Stomach (tissue), 8 donors: ENCODE measurements at regions not wholly inside any gene's neighbourhood (a gene's known extent, or its start where the extent isn't known, plus 50 kb on each side); places are given as distances from the start of the nearest gene placed in this dataset.

Experiments used
- DNase-seq, 2 donors: peaks; one replicate each; pipeline versions ENCODE4 v3.0.0 to v3.0.0-alpha.2; 2013 to 2019
- H3K27ac ChIP-seq, 5 donors: fragments of 200-600 bp in 4 of 5; sonication (generic) in 4 of 5; one replicate each; pipeline ENCODE4 v1.5.1; 2013 to 2019; ENCODE audit warnings: mild to moderate bottlenecking in 1 of 5, moderate library complexity in 1 of 5
- H3K27me3 ChIP-seq, 3 donors: fragments of 200-600 bp; sonication (generic); one replicate each; pipeline ENCODE4 v1.5.1; 2017 to 2019; ENCODE audit warnings: mixed run types in 1 of 3
- H3K36me3 ChIP-seq, 4 donors: fragments of 200-600 bp; sonication (generic); 1 replicate in 3 of 4; 2 replicates in 1 of 4; pipeline ENCODE4 v1.5.1; 2016 to 2019
- H3K4me1 ChIP-seq, 4 donors: fragments of 200-600 bp; sonication (generic); one replicate each; pipeline ENCODE4 v1.5.1; 2016 to 2019
- H3K4me3 ChIP-seq, 4 donors: fragments of 200-600 bp; sonication (generic) in 3 of 4; one replicate each; pipeline ENCODE4 v1.5.1; 2016 to 2019; ENCODE audit warnings: mild to moderate bottlenecking in 1 of 4
- H3K9me3 ChIP-seq, 4 donors: fragments of 200-600 bp; sonication (generic); one replicate each; pipeline ENCODE4 v1.5.1; 2016 to 2019
- EP300 ChIP-seq: sonication (generic); formaldehyde crosslinking; IDR thresholded peaks from one replicate; pipeline ENCODE4 v1.6.1; 2017; ENCODE audit warnings: antibody characterized with exemption
- POLR2A ChIP-seq, 4 donors: fragments of 450-650 bp; IDR thresholded peaks; one replicate each; pipeline ENCODE4 v1.6.1; 2016; ENCODE audit warnings: antibody characterized with exemption in 4 of 4, control low read depth in 2 of 4, mild to moderate bottlenecking in 1 of 4, moderate library complexity in 1 of 4
- POLR2AphosphoS5 ChIP-seq, 3 donors: sonication (generic); formaldehyde crosslinking; IDR thresholded peaks; one replicate each; pipeline ENCODE4 v1.6.1; 2016; ENCODE audit warnings: antibody characterized with exemption in 3 of 3
- WGBS, 5 donors: extraction: QIAGEN DNeasy Blood & Tissue Kit in 3 of 5; methylation state at CpG; one replicate each; pipeline versions ENCODE4 v1.1.5 to v1.1.7; 2013 to 2018; 5-methylcytosine and 5-hydroxymethylcytosine counted together
- intact Hi-C: fragments of 100-400 bp; cut with DNase I; formaldehyde crosslinking; loops from one replicate; pipeline ENCODE4 v1.15.1; 2023; ENCODE audit warnings: low total_unique reads
- TF ChIP-seq, protein P1 (sequence below), 7 experiments: fragments of 450-650 bp in 4 of 7; fragments of 200-600 bp in 3 of 7; sonication (generic) in 3 of 7; IDR thresholded peaks; one replicate each; pipeline ENCODE4 v1.5.1; 2016 to 2019; ENCODE audit warnings: antibody characterized with exemption in 7 of 7, control low read depth in 2 of 7, mild to moderate bottlenecking in 1 of 7
- donor health status: healthy with polysubstance abuse.
- donor health status: Bipolar disorder and iron deficiency.
- donor health status: healthy.

DNA sequence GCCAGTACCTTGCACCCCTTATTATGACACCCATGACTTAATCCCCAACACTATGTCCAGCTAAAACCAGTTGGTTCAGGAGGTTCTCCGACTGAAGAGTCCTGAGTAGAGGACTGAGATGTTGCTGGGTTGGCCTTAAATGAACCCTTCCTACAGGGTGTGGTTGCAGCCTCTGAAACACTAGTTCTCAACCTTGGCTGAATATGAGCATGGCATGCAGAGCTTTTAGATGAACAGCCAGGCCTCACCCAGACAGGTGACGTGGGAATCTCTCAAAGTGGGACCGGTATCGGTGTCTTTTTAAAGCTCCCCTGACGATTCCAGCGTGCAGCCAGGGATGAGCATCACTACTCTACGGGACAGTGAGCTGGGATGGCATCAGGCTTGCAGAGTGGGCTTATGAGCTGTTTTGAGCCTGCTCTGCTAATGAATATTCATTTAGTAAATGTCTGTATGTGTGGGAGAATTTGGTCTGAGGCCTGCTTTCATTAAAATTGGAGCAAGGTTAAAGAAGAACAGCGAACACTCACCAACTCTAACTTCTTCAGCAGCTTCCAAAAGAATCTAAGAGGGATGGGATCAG lies 79.7 kb upstream of the PRICKLE2 start:
- Histone ChIP-seq H3K4me1 (no peaks in the 10 kb centered on the region), H3K4me3 (no peak overlapping the region), H3K9me3 (no peaks in the 10 kb centered on the region), H3K27ac (no peak overlapping the region), H3K36me3 (no peaks in the 10 kb centered on the region), H3K27me3 (no peaks in the 10 kb centered on the region)
- DNase-seq = no peak
- TF ChIP-seq POLR2AphosphoS5 (IDR thresholded peaks at IDR 0.05) (no peak), EP300 (no peak), POLR2A (IDR thresholded peaks at IDR 0.05) (no peak)
- TF ChIP-seq, protein P1, sequence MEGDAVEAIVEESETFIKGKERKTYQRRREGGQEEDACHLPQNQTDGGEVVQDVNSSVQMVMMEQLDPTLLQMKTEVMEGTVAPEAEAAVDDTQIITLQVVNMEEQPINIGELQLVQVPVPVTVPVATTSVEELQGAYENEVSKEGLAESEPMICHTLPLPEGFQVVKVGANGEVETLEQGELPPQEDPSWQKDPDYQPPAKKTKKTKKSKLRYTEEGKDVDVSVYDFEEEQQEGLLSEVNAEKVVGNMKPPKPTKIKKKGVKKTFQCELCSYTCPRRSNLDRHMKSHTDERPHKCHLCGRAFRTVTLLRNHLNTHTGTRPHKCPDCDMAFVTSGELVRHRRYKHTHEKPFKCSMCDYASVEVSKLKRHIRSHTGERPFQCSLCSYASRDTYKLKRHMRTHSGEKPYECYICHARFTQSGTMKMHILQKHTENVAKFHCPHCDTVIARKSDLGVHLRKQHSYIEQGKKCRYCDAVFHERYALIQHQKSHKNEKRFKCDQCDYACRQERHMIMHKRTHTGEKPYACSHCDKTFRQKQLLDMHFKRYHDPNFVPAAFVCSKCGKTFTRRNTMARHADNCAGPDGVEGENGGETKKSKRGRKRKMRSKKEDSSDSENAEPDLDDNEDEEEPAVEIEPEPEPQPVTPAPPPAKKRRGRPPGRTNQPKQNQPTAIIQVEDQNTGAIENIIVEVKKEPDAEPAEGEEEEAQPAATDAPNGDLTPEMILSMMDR (IDR thresholded peaks at IDR 0.05) = no peak
- 89 to 99% (median 95%) methylated on average over 8 of the region's 8 CpGs for WGBS, 5 donors
- intact Hi-C loops = no loop called here

DNA sequence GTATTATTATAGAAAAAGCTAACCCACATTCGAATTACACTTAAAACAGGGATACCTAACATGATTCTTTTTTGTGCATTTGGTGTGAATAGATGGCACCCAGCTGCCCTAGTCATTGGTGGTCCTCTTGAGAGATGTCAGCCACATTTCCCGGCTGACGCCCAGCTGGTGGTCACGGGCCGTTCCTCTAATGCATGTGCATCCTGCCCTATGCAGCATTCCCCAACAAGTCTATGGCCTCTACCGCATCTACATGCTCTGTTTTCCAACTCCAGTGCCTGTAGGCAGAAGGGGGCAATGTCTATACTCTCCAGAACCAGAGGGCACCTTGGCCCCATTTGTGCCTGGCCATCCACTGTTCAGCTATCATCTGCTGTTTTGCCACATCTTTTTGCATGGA lies 78.6 kb upstream of the PRICKLE2 start:
- intact Hi-C loops = no loop called here
- Histone ChIP-seq H3K4me3 (no peak overlapping the region), H3K4me1 (no peaks in the 10 kb centered on the region), H3K36me3 (no peaks in the 10 kb centered on the region), H3K27ac (no peak overlapping the region), H3K9me3 (no peaks in the 10 kb centered on the region), H3K27me3 (no peaks in the 10 kb centered on the region)
- TF ChIP-seq POLR2AphosphoS5 (IDR thresholded peaks at IDR 0.05) (no peak), EP300 (no peak), POLR2A (IDR thresholded peaks at IDR 0.05) (no peak)
- TF ChIP-seq, protein P1 (IDR thresholded peaks at IDR 0.05) = no peak
- 88 to 95% (median 94%) methylated on average over 6 of the region's 6 CpGs for WGBS, 5 donors
- DNase-seq = no peak

- WGBS, 5 donors = 78 to 93% (median 87%) methylated on average over 6 of the region's 6 CpGs
- Histone ChIP-seq H3K27ac (no peak overlapping the region), H3K4me3 (no peak overlapping the region), H3K9me3 (no peaks in the 10 kb centered on the region), H3K4me1 (no peaks in the 10 kb centered on the region), H3K27me3 (no peaks in the 10 kb centered on the region), H3K36me3 (no peaks in the 10 kb centered on the region)
- no peak for TF ChIP-seq POLR2A (IDR thresholded peaks at IDR 0.05)
- TF ChIP-seq POLR2AphosphoS5 (IDR thresholded peaks at IDR 0.05) = no peak
- TF ChIP-seq, protein P1 (IDR thresholded peaks at IDR 0.05) = no peak
- no peak for TF ChIP-seq EP300
- intact Hi-C loops = no loop called here
- DNase-seq = no peak
These were observed 78.1 kb upstream of the PRICKLE2 start for GRCh38 chr3:64303401-64303800.

DNA sequence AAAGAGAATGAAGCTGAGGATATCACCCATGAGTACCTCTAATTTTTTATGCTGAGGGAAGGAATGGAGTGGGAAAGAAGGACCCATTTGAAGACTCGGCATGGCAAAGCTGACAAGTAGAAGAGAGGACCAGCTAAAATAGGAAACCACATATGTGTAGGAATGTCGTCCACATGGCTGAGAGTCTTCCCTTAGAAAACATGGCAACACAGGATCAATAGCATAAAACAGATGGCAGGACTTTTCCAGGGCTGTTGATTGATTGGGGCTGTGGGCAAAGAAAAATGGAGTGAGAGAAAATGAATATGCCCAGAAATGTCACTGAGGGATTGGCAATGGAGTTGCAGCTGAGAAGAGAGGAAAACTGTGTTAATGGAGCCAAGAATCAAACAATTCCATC lies 76.2 kb upstream of the PRICKLE2 start:
- Histone ChIP-seq H3K27me3 (no peaks in the 10 kb centered on the region), H3K4me3 (no peak overlapping the region), H3K36me3 (no peaks in the 10 kb centered on the region), H3K9me3 (peaks cover 0 to 8% (median 4%) of the 10 kb centered on the region in 4 donors), H3K4me1 (no peaks in the 10 kb centered on the region), H3K27ac (no peak overlapping the region)
- intact Hi-C loops = no loop called here
- DNase-seq = no peak
- no peak for TF ChIP-seq POLR2A (IDR thresholded peaks at IDR 0.05)
- no peak for TF ChIP-seq EP300
- no peak for TF ChIP-seq POLR2AphosphoS5 (IDR thresholded peaks at IDR 0.05)
- TF ChIP-seq, protein P1 (IDR thresholded peaks at IDR 0.05) = no peak
- 74 to 90% (median 81%) methylated on average over 2 of the region's 2 CpGs for WGBS, 5 donors
